GM12874 (cell line): ENCODE measurements at regions not wholly inside any gene's neighbourhood (a gene's known extent, or its start where the extent isn't known, plus 50 kb on each side); places are given as distances from the start of the nearest gene placed in this dataset.

ENCODE experiments used
- CTCF ChIP-seq: IDR thresholded peaks from 2 replicates; pipeline ENCODE4 v1.5.1; 2011; ENCODE audit warnings: low read depth, mild to moderate bottlenecking, control low read depth, low read length, moderate library complexity; ENCODE audit not compliant: insufficient read depth

GRCh38 chr4:43394976-43395375, 502.5 kb downstream of the GRXCR1 start:
- TF ChIP-seq CTCF, result no peak

DNA sequence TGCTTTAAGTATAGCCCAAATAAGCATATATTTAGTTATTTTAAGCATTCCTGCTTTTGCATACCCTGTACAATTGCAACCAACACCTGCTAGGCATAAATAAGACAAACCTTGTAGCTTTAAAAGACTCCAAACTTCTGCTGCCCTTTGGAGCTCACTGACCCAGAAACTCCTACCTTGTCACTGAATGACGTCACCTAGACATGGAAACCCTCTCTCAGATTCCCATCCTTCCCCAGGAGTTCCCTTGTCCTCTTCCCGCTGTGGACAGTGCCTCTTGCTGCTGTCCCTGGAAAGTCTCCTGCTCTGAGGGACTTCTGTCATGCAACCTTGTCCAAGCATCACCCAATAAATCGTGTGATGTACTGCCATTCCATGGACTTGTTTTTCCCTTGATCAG, 507.2 kb downstream of the GRXCR1 start:
- no peak for TF ChIP-seq CTCF

GRCh38 chr4:43402393-43402792, 509.9 kb downstream of the GRXCR1 start:
- TF ChIP-seq CTCF, result no peak

- TF ChIP-seq CTCF, result no peak
Observed at GRCh38 chr4:43410636-43411035, 518.1 kb downstream of the GRXCR1 start.

GRCh38 chr4:43411226-43411625, 518.7 kb downstream of the GRXCR1 start:
- TF ChIP-seq CTCF, result no peak

- no peak for TF ChIP-seq CTCF
Observed at GRCh38 chr4:43423276-43423675, 530.8 kb downstream of the GRXCR1 start.

GRCh38 chr4:43425206-43425605, 532.7 kb downstream of the GRXCR1 start:
- no peak for TF ChIP-seq CTCF

DNA sequence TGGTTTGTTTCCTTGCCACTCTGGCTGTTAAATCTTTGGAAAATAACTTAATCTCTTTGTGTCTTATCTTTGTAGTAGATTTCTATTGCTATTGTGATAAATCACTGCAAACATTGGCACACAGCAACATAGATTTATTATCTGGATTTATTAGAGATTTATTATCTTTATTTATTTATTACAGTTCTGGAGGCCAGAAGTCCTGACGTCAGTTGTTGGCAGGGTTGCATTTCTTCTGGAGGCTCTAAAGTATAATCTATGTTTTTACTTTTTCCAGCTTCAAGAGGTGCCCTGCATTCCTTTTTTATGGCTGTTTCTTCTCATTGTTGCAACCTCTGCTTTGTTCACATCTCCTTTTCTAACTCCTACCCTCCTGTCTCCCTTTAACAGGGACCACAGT, 542.8 kb downstream of the GRXCR1 start:
- TF ChIP-seq CTCF, result no peak
